Mucosa of descending colon (tissue), 3 donors: ENCODE measurements at regions not wholly inside any gene's neighbourhood (a gene's known extent, or its start where the extent isn't known, plus 50 kb on each side); places are given as distances from the start of the nearest gene placed in this dataset.

Experiments
- ATAC-seq: fragments of 200-7000 bp; cut with Tn5 transposase; one replicate; pipeline ENCODE4 v1.9.1; 2020; ENCODE audit warnings: mild to moderate bottlenecking, moderate library complexity
- DNase-seq, 3 donors: peaks; one replicate each; pipeline ENCODE4 v3.0.0-alpha.2; 2020
- H3K36me3 ChIP-seq: fragments of 200-600 bp; one replicate; pipeline ENCODE4 v1.8.0; 2021; ENCODE audit warnings: low read depth, mild to moderate bottlenecking
- H3K4me1 ChIP-seq: fragments of 200-600 bp; one replicate; pipeline ENCODE4 v1.8.0; 2021; ENCODE audit warnings: low read depth, mild to moderate bottlenecking
- H3K4me3 ChIP-seq: fragments of 200-600 bp; one replicate; pipeline ENCODE4 v1.8.0; 2021; ENCODE audit warnings: mild to moderate bottlenecking
- H3K9me3 ChIP-seq: fragments of 200-600 bp; one replicate; pipeline ENCODE4 v1.8.0; 2021; ENCODE audit warnings: mild to moderate bottlenecking
- CTCF ChIP-seq: fragments of 200-600 bp; IDR thresholded peaks from one replicate; pipeline ENCODE4 v1.8.0; 2022; ENCODE audit warnings: antibody characterized with exemption, mild to moderate bottlenecking
- intact Hi-C, 2 donors: fragments of 100-400 bp; cut with DNase I in 1 of 2; cut with micrococcal nuclease in 1 of 2; formaldehyde crosslinking; loops; one replicate each; pipeline versions ENCODE4 v1.11.0 to v1.11.1; 2022; cut with DNase I, micrococcal nuclease
- donor health status: DM: no; HTN: no; CAD: no; lungs with moderate emphysema.
- donor health status: DM: no; HTN: no; CAD: no.
- donor health status: DM: no; HTN: yes; CAD: no.

- Histone ChIP-seq H3K4me3 (no peak overlapping the region), H3K4me1 (no peaks in the 10 kb centered on the region), H3K36me3 (no peaks in the 10 kb centered on the region), H3K9me3 (no peaks in the 10 kb centered on the region)
- DNase-seq (no peak), ATAC-seq (no peak)
- TF ChIP-seq CTCF, result no peak
- intact Hi-C loops, result no loop called here
Measured at GRCh38 chr14:32014498-32014897, 62.6 kb upstream of the ARHGAP5 start.

- no peak overlapping the region for H3K4me3 ChIP-seq
- H3K9me3 ChIP-seq, result no peaks in the 10 kb centered on the region
- intact Hi-C loops, result no loop called here
- ATAC-seq (no peak), DNase-seq (no peak)
- no peak for TF ChIP-seq CTCF
- H3K36me3 ChIP-seq, result no peaks in the 10 kb centered on the region
- H3K4me1 ChIP-seq, result no peaks in the 10 kb centered on the region
Measured at GRCh38 chr14:32015166-32015565, 61.9 kb upstream of the ARHGAP5 start.

DNA sequence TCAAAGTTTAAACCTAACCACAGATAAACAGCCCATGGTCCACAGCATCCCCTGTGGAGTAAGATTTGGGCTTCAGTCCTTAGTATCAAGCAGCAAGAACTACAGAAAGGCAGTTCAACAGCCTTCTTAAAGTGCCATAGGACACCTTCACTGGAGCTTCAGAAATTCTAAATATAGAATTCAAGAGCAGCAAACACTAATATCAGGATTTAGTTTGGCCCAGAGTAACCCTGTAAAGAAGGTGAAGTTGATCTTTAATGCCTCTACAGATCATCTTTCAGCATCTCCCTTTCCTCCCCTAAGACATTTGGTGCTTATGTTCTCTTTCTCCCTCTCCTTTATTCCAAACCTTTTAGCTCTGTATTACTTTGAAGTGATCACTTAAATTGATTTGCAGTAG is 59.5 kb upstream of the ARHGAP5 start:
- Histone ChIP-seq H3K36me3 (no peaks in the 10 kb centered on the region), H3K4me1 (no peaks in the 10 kb centered on the region), H3K9me3 (no peaks in the 10 kb centered on the region), H3K4me3 (no peak overlapping the region)
- TF ChIP-seq CTCF, result no peak
- ATAC-seq (no peak), DNase-seq (no peak)
- intact Hi-C loops, result no loop called here

GRCh38 chr14:32018391-32019092 is 58.6 kb upstream of the ARHGAP5 start:
- intact Hi-C loops, result no loop called here
- Histone ChIP-seq H3K4me3 (no peak overlapping the region), H3K4me1 (no peaks in the 10 kb centered on the region), H3K9me3 (no peaks in the 10 kb centered on the region), H3K36me3 (no peaks in the 10 kb centered on the region)
- DNase-seq (no peak), ATAC-seq (no peak)
- TF ChIP-seq CTCF, result no peak

- no peak for TF ChIP-seq CTCF
- Histone ChIP-seq H3K9me3 (no peaks in the 10 kb centered on the region), H3K4me1 (no peaks in the 10 kb centered on the region), H3K36me3 (no peaks in the 10 kb centered on the region), H3K4me3 (no peak overlapping the region)
- ATAC-seq (no peak), DNase-seq (no peak)
- intact Hi-C loops, result no loop called here
Measured at GRCh38 chr14:32019276-32019675, 57.8 kb upstream of the ARHGAP5 start.

DNA sequence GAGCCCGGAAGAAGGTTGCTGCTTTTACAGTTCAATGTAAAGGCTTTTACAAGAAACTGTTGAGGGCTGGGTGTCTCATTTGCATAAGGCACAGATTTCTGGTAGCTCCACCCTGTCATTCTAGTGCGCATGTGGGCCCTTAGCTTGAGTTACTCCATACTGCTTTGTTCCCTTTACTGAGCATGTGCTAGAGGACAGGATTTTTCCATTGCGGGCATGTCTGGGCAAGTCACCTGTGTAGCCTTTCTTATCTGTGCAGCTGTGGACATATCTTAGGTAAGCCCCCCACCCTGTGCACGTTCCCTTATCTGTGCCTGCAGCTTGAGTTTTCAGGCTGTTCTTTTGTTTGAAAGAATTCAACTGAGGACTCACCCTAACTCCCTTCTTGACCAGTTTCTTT is 56.2 kb upstream of the ARHGAP5 start:
- Histone ChIP-seq H3K4me3 (no peak overlapping the region), H3K36me3 (no peaks in the 10 kb centered on the region), H3K4me1 (no peaks in the 10 kb centered on the region), H3K9me3 (no peaks in the 10 kb centered on the region)
- no peak for TF ChIP-seq CTCF
- ATAC-seq (no peak), DNase-seq (no peak)
- intact Hi-C loops, result no loop called here
